ENCODE measurements at regions not wholly inside any gene's neighbourhood (a gene's known extent, or its start where the extent isn't known, plus 50 kb on each side); places are given as distances from the start of the nearest gene placed in this dataset.

- peak; percentile 74 for DNase-seq
Observed at GRCh38 chr7:47724335-47724982, 142.5 kb upstream of the TNS3 start.

DNA sequence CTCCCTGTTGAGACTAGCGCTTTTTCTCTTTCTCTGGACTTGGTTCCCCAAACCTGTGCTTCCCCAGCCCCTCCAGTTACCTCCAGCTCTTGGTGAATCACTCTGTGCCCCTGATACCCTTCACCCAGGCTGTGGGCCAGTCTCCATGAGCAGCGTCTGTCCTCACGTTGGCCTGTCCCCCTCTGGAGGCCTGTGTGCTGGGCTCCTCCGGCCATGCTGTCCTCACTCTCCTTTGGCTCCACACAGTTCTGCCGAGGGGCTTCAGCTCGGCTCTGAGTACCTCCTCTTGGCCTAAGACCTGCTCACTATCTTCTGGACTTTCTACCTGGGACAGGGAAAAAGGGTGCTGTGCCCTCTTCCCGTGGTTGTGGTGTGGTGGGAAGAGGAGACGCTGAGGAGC, 140.2 kb upstream of the TNS3 start:
- no peak for DNase-seq

- no peak for DNase-seq
Observed at GRCh38 chr7:47721670-47722069, 139.8 kb upstream of the TNS3 start.

- no peak for DNase-seq
Observed at GRCh38 chr7:47720907-47721244, 139.0 kb upstream of the TNS3 start.

- no peak for DNase-seq
Observed at GRCh38 chr7:47720141-47720906, 138.4 kb upstream of the TNS3 start.

DNA sequence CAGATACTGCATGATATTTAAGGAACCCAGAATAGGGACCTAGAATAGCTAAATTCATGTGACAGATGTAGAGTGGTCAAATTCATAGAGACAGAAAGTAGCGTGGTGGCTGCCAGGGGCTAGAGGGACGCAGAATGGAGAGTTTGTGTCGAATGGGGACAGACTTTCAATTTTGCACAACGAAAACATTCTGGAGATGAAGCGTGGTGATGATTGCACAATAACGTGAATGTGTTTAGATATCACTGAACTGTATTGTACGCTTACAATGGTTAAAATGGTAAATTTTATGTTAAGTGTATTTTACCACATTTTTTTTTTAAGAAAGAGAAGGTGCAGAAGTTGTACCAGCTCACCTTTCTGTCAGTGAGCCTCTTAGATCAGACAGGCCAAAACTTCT, 137.8 kb upstream of the TNS3 start:
- DNase-seq, result no peak

DNA sequence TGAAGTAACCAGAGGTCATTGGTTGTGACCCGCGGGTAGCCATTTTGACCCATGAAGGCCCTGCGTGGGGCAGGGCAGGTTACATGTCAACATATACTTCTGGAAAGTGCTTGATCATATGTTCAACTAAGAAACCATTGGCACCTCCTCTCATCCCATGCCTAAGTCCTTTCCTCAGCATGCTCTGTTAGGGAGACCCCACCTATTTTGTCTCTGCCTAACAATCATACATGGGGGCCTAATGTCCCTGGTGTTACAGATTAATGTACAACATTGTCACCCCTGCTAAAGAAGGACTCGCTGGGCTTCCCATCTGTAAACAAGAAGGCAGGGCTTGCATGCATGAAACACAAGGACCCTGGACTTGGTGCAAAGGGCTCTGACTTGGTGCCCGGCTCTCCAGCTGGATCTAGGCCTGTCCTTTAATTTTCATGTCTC, 133.7 kb upstream of the TNS3 start:
- DNase-seq, result no peak

DNA sequence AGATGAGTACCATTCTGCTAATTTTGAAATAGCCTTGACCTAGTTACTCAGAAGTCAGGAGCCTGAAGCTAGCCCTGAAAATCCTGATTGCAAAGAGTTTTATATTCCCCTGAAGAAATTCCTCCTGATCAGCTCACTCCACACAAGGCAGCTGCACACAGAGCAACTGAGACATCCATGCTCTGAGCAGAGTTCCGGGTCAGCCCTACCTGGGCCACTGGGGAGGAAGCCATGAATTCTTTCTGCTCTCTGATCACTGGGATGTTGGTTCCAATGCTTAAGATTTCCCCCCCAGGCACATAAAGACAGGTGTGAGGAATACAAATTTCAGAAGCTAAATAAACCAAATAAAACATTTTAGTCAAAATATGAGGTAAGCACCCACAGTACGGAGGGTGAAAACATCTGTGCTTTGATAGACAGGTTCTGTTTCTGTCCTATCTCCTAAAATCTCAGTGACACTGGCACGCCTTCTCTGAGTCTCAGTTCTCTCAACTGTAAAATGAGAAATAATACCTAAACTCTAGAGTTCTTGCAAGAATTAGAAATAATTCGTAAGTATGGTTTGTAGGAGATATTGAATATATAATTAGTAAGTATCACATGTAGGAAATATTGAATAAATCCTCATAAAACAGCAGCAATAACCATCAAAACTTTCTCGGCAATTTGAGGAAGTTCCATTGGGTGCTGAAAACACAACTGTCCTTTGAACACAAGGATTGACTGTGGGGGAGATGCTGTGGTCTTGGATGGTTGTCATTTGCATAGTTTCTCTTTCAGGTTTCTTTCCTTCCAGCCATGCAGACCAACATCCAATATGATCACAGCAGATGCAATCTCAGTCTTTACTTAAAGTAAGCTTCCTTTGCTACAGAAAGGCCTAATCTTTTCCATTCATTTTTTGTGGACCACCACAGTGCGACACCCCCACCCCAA, 133.0 kb upstream of the TNS3 start:
- no peak for DNase-seq

- no peak for DNase-seq
Observed at GRCh38 chr7:47713595-47713994, 131.7 kb upstream of the TNS3 start.

DNA sequence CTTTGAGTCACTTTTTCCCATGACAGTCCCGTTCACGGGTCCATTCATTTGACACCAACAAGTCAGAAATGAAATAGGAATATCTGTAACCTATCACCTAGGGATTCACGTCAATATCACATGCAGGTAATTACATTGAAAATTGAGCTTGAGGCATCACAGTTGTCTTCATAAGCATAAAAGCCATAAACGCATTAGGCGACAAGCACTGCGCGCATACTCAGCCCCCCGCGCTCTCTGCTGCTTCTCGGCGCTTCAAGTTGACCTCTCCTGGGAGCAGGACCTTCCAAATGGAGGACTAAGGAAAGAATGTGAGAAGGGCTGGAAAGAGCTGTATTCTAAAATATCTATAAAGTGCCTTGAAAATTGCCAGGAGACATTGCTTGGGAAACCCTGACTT, 130.5 kb upstream of the TNS3 start:
- DNase-seq, result no peak

GRCh38 chr7:47711776-47712175, 129.9 kb upstream of the TNS3 start:
- DNase-seq, result no peak

DNA sequence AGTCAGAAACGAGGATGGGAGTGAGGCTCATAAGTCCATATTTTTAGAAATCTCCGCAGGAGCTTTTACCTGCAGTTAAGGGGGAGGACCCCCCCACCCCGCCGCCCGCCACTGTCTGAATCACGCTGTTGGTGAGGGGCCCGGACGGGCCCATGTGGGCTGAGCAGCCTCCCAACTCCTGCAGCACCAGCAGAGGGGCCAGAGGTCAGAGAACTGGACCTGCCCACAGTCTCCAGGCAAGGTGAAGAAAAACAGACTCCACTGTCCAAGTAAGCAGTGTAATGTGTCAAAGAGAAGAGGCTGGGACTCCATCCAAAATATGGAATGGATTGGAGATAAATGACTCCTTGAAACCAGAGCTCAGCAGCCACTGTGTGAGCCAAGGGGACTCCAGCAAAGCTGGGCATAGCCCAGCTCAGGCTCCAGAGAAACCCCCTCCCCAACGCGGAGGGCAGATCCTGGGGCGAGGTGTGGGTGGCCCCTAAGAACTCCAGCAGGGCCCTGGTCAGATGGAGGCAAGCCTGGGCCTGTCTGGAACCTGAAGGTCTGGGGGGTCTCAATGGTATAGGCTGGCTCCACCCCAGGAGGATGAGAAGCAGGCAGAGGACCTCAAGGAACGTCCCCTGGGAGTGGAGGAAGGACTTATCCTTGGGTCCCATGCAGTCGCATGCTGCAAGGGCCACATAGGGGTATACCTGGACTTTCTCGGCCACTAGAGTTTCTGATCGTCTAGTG, 128.5 kb upstream of the TNS3 start:
- no peak for DNase-seq

- no peak for DNase-seq
Observed at GRCh38 chr7:47709451-47709850, 127.5 kb upstream of the TNS3 start.

DNA sequence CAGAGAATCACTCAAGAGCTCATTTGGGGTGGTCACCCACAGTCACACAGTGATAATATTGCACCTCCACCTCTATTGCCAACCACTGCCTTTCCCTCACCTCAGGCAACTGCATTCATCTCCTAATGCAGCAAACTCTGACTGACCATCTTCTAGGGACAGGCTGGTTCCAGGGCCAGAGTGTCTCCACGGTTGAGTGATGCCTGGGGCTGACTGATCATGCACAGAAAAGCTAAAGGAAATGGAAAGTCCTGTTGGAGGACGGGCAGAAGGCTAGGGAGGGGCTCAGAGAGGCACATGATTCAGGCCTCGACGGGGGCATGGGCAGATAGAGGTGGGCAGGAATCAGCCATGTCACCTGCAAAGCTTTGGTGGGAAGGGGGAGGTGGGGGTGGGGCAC, 127.1 kb upstream of the TNS3 start:
- no peak for DNase-seq

GRCh38 chr7:47707583-47707982, 125.7 kb upstream of the TNS3 start:
- DNase-seq, result no peak

DNA sequence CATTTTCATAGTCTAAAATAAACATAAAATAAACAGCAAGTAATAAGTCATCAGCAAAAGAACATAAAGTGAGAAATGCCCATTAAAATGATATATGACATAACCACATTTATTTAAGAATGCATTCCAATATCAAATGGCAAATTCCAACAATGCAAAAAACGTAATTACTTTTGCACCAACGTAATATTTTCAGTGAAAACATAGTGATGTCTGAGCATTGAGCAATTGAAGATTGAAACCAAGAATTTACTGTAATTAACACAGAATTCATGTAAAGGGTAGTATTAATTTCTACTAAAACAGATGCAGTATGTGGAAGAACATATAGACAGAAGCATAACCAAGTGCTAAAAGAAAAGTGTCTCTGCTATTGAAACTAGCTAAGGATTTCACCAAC, 123.0 kb upstream of the TNS3 start:
- no peak for DNase-seq

DNA sequence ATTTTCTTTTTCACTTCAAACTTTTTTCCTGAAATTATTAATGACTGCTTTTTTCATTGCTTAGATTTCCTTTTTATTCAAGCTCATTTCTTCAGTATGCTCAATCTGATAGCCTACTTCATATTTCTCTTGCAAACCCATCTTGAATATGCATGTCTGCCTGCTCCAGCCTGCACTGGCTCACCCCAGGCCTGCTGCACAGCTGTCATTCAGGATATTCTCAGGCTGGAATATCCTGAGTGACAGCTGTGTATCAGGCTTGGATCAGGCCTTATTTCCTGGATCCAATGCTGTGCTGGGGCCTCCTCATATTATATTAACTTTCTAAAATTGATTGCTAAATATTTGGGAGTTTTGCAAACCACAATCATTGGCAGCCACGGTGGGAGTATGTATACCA, 120.2 kb upstream of the TNS3 start:
- DNase-seq, result no peak

- no peak for DNase-seq
Observed at GRCh38 chr7:47698386-47698785, 116.5 kb upstream of the TNS3 start.

- DNase-seq, result no peak
Observed at GRCh38 chr7:47697543-47697942, 115.6 kb upstream of the TNS3 start.

GRCh38 chr7:47696152-47696710, 114.3 kb upstream of the TNS3 start:
- DNase-seq, result no peak

DNA sequence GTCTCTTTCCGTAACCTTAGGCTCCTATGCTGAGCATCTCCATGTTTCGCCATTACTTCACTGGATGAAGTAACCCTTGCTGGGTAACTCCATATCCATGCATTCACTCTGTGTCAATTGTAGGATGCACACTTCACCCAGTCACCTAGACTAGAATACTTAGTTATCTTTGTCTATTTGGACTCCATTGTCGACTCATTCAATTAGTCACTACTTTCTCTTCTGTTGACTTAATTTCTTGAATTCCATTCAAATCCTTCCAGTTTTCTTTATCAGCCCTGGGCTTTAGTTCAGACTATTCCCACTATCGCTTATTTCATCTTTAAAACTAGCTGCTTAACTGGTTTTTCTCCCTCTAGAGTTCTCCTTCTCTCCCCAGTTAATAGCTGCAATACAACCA, 111.3 kb upstream of the TNS3 start:
- DNase-seq, result no peak

DNA sequence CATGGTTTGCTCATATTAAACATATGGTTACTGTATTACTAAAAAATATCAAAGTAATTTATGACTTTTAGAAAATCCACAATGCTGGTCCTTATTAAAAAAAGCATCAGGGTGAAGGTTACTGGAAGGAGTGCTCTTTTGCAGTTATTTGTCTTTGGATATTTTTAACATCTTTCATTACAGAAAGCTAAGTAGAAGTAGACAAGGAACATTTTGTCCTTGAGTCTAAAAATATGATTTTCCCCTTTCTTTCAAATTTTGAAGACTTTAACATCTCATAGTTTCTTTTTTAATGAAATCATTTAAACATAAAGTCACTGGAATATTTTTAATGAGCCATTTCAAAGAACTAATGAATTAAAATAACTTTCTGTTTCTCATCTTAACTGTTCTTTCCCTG, 110.1 kb upstream of the TNS3 start:
- DNase-seq, result no peak

All from renal pelvis (tissue), 1 donor.